ENCODE measurements at regions not wholly inside any gene's neighbourhood (a gene's known extent, or its start where the extent isn't known, plus 50 kb on each side); places are given as distances from the start of the nearest gene placed in this dataset.

GRCh38 chr5:171703146-171703545 lies 82.5 kb upstream of the SMIM23 start:
- Histone ChIP-seq H3K4me3 (replicated peaks; ENCODE audit: low read depth, low read length) (no peak overlapping the region), H3K27me3 (replicated peaks; ENCODE audit: control insufficient read depth, insufficient read depth, low read length) (peaks cover 1% of the 10 kb centered on the region), H3K36me3 (ENCODE audit: control insufficient read depth, insufficient read depth, low read length) (no peaks in the 10 kb centered on the region)
- no peak for DNase-seq (ENCODE audit: extremely low read depth, insufficient read length)
- TF ChIP-seq CTCF (IDR thresholded peaks at IDR 0.05; ENCODE audit: insufficient read depth, low read length, poor library complexity, severe bottlenecking): no peak

- Histone ChIP-seq H3K4me3 (replicated peaks; ENCODE audit: low read depth, low read length) (no peak overlapping the region), H3K36me3 (ENCODE audit: control insufficient read depth, insufficient read depth, low read length) (no peaks in the 10 kb centered on the region), H3K27me3 (replicated peaks; ENCODE audit: control insufficient read depth, insufficient read depth, low read length) (peaks cover 1% of the 10 kb centered on the region)
- no peak for DNase-seq (ENCODE audit: extremely low read depth, insufficient read length)
- no peak for TF ChIP-seq CTCF (IDR thresholded peaks at IDR 0.05; ENCODE audit: insufficient read depth, low read length, poor library complexity, severe bottlenecking)
Observed at GRCh38 chr5:171705036-171705435, 80.6 kb upstream of the SMIM23 start.

- DNase-seq (ENCODE audit: extremely low read depth, insufficient read length): no peak
- H3K27me3 ChIP-seq (replicated peaks; ENCODE audit: control insufficient read depth, insufficient read depth, low read length): peaks cover 1% of the 10 kb centered on the region
- no peak for TF ChIP-seq CTCF (IDR thresholded peaks at IDR 0.05; ENCODE audit: insufficient read depth, low read length, poor library complexity, severe bottlenecking)
- no peaks in the 10 kb centered on the region for H3K36me3 ChIP-seq (ENCODE audit: control insufficient read depth, insufficient read depth, low read length)
- no peak overlapping the region for H3K4me3 ChIP-seq (replicated peaks; ENCODE audit: low read depth, low read length)
Observed at GRCh38 chr5:171705830-171706468, 79.7 kb upstream of the SMIM23 start.

GRCh38 chr5:171706736-171707441 lies 78.7 kb upstream of the SMIM23 start:
- no peak for DNase-seq (ENCODE audit: extremely low read depth, insufficient read length)
- no peak for TF ChIP-seq CTCF (IDR thresholded peaks at IDR 0.05; ENCODE audit: insufficient read depth, low read length, poor library complexity, severe bottlenecking)
- H3K27me3 ChIP-seq (replicated peaks; ENCODE audit: control insufficient read depth, insufficient read depth, low read length): peaks cover 1% of the 10 kb centered on the region
- H3K4me3 ChIP-seq (replicated peaks; ENCODE audit: low read depth, low read length): no peak overlapping the region
- H3K36me3 ChIP-seq (ENCODE audit: control insufficient read depth, insufficient read depth, low read length): no peaks in the 10 kb centered on the region

GRCh38 chr5:171707442-171707792 lies 78.2 kb upstream of the SMIM23 start:
- Histone ChIP-seq H3K4me3 (replicated peaks; ENCODE audit: low read depth, low read length) (no peak overlapping the region), H3K36me3 (ENCODE audit: control insufficient read depth, insufficient read depth, low read length) (no peaks in the 10 kb centered on the region), H3K27me3 (replicated peaks; ENCODE audit: control insufficient read depth, insufficient read depth, low read length) (peaks cover 1% of the 10 kb centered on the region)
- no peak for TF ChIP-seq CTCF (IDR thresholded peaks at IDR 0.05; ENCODE audit: insufficient read depth, low read length, poor library complexity, severe bottlenecking)
- no peak for DNase-seq (ENCODE audit: extremely low read depth, insufficient read length)

Measured in GM06990 (cell line).